Middle frontal gyrus (tissue), 1 donor: ENCODE measurements at regions not wholly inside any gene's neighbourhood (a gene's known extent, or its start where the extent isn't known, plus 50 kb on each side); places are given as distances from the start of the nearest gene placed in this dataset.

Experiments used
- DNase-seq: peaks from one replicate; pipeline ENCODE4 v3.0.0-alpha.2; 2015; ENCODE audit warnings: low spot score; ENCODE audit errors: extremely low spot score

- DNase-seq, result no peak
Measured at GRCh38 chr9:20199111-20199510, 410.3 kb upstream of the SLC24A2 start.

GRCh38 chr9:20197976-20198685 is 409.3 kb upstream of the SLC24A2 start:
- no peak for DNase-seq

DNA sequence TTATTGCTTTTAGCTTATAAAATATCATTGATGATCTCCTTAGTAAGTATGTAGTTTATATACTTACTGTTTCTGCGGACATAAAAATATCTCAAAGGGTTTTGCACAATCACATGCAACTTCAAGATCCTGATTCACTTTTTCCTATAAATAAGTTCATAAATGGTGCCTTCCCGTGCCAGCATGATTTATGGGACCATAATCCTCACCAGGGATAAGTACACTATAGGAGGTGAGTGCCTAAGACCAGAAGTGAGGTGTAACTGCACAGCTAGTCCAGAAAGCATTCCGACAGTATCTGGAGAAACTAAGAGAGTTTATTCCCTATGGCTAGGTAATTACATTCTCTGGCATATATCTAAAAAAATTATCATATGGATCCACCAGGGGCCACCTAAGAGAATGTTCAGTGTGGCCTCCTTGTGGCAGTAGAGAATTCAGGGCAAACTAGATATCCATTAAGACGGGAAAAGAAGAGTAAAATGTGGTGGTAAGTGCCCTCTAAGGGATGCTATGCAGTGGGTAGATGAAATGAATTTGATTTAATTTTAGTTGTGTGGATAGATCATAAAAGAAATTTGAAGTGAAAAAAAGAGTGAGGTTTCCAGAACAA is 402.5 kb upstream of the SLC24A2 start:
- no peak for DNase-seq

DNA sequence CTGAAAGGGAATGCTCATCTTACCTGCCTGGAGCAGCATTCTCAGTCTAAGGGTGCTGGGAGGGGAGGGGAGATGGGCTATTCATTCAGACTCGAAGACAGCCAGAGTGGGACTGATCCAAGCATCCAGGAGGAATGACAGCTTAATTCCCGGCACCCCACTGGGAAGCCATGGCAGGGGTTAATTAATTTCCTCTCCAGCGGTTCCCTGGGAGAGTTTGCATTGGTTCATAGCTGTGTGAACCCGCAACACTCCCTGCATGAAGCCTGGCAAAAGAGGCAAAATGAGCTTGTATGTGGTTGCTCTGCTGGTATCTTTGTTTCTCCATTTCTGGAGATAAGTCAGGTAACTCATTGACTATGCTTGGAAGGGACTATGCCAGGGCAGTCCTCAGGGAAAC is 401.0 kb upstream of the SLC24A2 start:
- no peak for DNase-seq

GRCh38 chr9:20188616-20189369 is 400.0 kb upstream of the SLC24A2 start:
- DNase-seq, result no peak

DNA sequence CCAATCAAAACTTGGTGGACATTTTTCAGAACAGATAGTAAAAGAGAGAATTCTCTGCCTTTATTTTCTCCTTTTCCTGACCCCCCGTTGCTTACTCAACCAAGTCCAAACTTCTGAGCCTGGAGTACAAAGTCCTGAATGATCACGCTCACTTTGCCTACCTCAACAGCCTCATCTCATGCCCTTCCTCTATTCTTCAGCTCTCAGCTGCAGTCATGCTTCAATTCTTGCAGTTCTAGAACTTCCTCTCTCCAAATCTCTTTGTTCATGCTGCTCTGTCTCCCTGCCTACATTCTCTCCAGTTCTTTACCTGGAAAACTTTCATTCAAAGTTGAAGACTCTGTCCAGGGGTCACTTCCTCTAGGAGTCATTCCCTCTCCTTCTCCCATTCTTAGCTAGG is 398.5 kb upstream of the SLC24A2 start:
- no peak for DNase-seq

DNA sequence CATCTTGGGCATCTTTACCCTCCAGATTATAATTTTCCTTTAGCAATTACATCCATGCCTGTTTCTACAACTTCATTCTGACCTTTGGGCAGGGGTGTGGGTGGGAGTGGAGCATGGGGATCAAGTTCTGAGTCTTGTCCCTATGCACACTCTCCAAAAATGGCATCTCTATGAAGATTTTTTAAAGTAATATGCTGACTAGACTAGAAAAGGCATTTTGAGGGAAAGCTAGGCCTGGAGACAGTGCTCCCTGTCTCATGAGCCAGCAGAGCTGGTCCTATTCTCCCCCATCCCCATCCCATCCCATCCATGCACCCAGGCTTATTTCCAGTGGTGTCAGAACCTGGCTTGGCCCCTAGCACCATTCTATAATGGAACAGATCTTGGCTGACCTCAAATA is 398.0 kb upstream of the SLC24A2 start:
- no peak for DNase-seq

DNA sequence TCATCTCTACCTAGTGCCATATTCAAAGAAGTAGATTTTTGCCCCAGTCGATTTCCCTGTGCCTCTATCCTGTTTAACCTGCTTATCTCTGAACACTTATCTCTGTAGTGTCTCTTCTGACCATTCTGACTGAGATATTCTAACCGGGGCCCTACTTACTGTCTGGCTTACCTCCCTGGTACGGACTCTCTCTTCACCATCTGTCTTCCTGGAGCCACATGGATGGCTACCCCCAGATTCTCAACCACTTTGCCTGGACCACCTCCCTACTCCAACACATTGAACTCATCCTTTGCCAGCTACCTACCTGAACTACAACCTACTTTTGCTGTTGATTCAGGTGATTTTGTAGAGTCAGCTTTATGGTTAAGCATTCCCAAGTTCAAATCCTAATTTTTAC is 397.4 kb upstream of the SLC24A2 start:
- no peak for DNase-seq

DNA sequence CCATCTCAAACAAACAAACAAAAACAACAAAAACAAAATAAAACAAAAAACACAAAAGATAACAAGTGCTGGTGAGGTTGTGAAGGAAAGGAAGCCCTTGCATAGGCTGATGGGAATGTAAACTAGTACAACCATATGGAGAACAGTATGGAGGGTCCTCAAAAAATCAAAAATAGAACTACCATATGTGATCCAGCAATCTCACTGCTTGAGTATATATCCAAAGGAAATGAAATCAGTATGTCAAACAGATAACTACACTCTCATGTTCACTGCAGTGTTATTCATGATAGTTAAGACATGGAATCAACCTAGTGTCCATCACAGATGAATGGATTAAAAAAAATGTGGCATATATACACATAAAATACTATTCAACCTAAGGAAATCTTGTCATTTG is 395.7 kb upstream of the SLC24A2 start:
- DNase-seq, result no peak

GRCh38 chr9:20178679-20179078 is 389.8 kb upstream of the SLC24A2 start:
- no peak for DNase-seq

- no peak for DNase-seq
Measured at GRCh38 chr9:20178197-20178596, 389.4 kb upstream of the SLC24A2 start.

DNA sequence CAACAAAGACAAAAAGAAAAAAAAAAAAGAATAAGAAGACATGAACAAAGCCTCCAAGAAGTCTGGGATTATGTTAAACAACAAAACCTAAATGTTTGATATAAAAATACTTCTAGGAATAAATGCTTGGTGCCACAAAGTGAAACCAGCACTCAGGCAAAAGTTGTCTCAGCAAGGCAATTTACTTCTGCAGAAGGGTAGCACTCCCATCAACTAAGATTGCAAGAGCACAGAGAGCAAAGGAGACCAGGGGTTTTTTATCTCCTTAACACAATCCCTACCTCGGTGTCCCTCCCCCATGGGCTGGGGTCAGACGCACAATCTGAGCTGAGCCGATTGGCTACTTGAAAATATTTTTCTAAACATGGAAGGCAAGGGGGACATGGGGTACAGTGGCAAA is 381.3 kb upstream of the SLC24A2 start:
- DNase-seq, result no peak

DNA sequence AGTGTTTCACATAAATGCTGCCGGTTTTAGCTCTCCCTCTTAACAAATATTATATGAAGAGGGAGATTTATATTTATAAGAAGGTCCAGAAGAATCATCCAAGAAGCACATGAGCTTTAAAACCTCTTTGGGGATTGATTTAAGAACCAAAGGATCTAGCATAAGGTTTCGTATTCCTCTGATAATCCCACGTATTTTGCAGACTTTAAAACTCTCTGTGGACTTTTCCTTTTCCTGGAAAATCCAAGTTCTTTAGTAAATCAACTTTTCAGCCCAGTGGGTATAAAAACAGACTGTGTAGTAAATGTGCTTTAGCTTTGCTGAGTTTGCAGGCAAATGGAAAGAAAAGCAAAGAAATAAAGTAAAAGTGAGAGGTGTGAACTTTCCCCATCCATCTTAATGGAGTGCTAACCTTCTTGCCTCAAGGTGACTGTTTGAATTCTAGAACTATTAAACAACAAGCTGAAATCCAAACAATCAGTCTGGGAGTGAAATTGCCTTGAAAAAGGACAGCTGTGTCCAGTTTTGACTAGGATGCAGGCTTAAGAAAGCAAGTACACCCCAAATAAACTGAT is 363.4 kb upstream of the SLC24A2 start:
- no peak for DNase-seq

GRCh38 chr9:20148416-20148815 is 359.6 kb upstream of the SLC24A2 start:
- no peak for DNase-seq

- DNase-seq, result no peak
Measured at GRCh38 chr9:20144197-20144596, 355.4 kb upstream of the SLC24A2 start.

DNA sequence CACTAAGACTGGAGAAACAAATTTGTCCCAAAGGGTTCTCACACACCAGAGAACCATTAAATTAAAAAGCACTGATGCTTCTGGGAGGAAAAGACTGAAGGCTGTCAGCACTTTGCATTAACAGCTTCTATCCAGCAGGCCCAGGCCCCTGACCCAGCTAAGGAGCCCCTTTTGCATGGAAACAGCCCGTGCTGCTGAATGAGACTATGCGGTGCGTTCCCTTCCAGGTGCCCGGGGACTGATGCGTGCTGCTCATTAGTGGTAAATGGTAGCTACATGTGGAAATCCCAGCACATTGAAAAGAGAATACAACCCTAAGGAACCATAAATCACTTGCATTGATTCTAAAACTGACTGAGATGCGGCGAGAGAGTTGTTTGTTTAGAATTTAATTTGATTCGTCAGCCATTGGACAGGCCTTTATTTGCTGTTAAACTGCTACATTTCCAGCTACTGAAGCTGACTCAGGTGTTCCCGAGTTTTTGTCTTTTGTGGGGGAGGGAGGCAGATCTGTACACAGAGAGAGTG is 351.0 kb upstream of the SLC24A2 start:
- no peak for DNase-seq

- no peak for DNase-seq
Measured at GRCh38 chr9:20138841-20139240, 350.0 kb upstream of the SLC24A2 start.

- no peak for DNase-seq
Measured at GRCh38 chr9:20138116-20138515, 349.3 kb upstream of the SLC24A2 start.

GRCh38 chr9:20137425-20137824 is 348.6 kb upstream of the SLC24A2 start:
- no peak for DNase-seq

- no peak for DNase-seq
Measured at GRCh38 chr9:20135119-20135697, 346.4 kb upstream of the SLC24A2 start.

DNA sequence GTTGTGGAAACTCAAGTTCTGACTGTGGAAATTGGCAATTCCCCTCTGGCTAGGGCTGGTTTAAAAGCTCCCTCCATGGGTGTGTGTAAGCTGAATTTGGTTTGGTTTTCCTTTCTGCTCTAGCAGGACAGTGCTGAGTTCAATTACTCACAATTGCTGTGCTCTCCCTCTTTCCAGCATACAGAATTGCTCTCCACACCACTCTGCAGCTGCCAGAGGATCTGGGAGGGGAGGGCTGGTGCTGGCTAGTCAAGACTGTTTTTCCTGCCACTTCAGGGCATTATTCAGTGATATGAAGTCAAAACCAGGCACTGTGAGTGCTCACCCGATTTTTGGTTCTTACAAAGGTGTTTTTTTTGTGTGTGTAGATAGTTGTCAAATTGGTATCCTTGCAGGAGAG is 336.9 kb upstream of the SLC24A2 start:
- no peak for DNase-seq

- DNase-seq, result no peak
Measured at GRCh38 chr9:20119566-20119965, 330.7 kb upstream of the SLC24A2 start.
